ENCODE measurements at regions not wholly inside any gene's neighbourhood (a gene's known extent, or its start where the extent isn't known, plus 50 kb on each side); places are given as distances from the start of the nearest gene placed in this dataset.

GRCh38 chr18:13999231-13999630 is 83.9 kb upstream of the MC2R start:
- TF ChIP-seq ZFX (IDR thresholded peaks at IDR 0.05) = no peak
- TF ChIP-seq, protein P1, sequence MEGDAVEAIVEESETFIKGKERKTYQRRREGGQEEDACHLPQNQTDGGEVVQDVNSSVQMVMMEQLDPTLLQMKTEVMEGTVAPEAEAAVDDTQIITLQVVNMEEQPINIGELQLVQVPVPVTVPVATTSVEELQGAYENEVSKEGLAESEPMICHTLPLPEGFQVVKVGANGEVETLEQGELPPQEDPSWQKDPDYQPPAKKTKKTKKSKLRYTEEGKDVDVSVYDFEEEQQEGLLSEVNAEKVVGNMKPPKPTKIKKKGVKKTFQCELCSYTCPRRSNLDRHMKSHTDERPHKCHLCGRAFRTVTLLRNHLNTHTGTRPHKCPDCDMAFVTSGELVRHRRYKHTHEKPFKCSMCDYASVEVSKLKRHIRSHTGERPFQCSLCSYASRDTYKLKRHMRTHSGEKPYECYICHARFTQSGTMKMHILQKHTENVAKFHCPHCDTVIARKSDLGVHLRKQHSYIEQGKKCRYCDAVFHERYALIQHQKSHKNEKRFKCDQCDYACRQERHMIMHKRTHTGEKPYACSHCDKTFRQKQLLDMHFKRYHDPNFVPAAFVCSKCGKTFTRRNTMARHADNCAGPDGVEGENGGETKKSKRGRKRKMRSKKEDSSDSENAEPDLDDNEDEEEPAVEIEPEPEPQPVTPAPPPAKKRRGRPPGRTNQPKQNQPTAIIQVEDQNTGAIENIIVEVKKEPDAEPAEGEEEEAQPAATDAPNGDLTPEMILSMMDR (conservative IDR thresholded peaks at IDR 0.05) = no peak

DNA sequence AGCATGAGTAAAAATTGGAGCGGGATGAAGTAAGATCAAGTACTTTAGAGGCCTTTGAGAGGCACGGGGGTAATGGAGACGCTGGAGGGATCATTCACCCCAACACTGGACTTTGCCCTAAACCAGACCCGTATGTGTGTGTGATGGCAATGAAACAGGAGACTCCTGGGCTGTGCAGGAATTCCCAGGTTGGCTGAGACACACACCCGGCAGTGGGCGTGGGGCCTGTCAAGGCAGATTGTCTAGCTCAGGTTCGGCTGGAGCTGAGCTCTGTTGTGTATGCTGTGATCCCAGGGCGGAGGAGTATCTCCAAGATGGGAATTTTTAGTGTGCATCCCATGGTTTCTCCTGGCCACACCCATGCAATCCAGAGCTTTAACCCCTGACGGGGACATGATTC is 83.2 kb upstream of the MC2R start:
- no peak for TF ChIP-seq ZFX (IDR thresholded peaks at IDR 0.05)
- H3K27ac ChIP-seq = no peak overlapping the region

More at GRCh38 chr18:13999231-13999630, 83.9 kb upstream of the MC2R start:
- H3K27ac ChIP-seq = no peak overlapping the region

DNA sequence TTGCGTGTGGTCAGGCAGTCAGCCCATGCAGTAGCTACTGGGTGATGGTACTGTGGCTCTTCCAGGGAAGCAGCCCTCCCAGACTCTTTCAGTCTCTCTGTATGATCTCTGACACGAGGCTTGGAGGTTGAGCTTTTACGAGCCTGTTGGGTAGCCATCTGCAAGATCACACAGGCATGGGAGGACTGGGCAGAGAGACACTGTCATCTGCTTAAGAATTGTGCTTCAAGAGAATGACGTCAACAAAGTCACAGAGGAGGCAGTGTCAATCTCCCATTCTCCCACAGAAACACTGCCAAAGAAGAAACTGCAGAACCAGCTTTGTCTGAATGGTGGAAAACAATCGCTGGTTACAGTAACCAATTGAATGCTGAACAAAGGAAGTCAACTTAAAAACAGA is 78.4 kb upstream of the MC2R start:
- TF ChIP-seq, protein P1 (conservative IDR thresholded peaks at IDR 0.05) = no peak
- no peak for TF ChIP-seq ZFX (IDR thresholded peaks at IDR 0.05)

GRCh38 chr18:13992826-13993540 is 77.6 kb upstream of the MC2R start:
- no peak for TF ChIP-seq ZFX (IDR thresholded peaks at IDR 0.05)
- TF ChIP-seq, protein P1 (conservative IDR thresholded peaks at IDR 0.05) = no peak
- H3K27ac ChIP-seq = no peak overlapping the region

More for the DNA sequence above, 78.4 kb upstream of the MC2R start:
- H3K27ac ChIP-seq = no peak overlapping the region

DNA sequence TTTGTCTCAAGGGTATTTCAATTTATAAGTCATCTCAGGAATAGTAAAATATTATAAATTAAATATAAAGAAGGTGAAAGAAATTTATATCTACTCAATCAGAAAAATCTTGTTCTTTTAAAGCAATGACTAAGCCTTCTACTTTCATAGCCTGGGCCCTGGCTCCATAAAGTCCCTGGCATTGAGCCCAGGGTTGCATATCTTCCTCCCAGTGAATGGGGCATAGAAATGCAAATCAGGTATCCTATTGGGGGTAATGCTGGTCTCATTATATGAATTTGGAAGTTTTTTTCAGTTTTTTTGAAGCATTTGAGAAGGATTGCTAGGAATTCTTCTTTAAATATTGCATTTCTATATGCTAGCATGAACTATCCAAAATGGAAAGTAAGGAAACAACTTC is 73.9 kb upstream of the MC2R start:
- TF ChIP-seq, protein P1 (conservative IDR thresholded peaks at IDR 0.05) = no peak
- no peak overlapping the region for H3K27ac ChIP-seq

- no peak overlapping the region for H3K27ac ChIP-seq
- TF ChIP-seq, protein P1 (conservative IDR thresholded peaks at IDR 0.05) = no peak
- no peak for TF ChIP-seq ZFX (IDR thresholded peaks at IDR 0.05)
Measured at GRCh38 chr18:13987956-13988355, 72.6 kb upstream of the MC2R start.

- peak overlapping the region; percentile 63; the same call in 1 of the 2 replicates for H3K27ac ChIP-seq
- TF ChIP-seq, protein P1 (conservative IDR thresholded peaks at IDR 0.05) = no peak
- TF ChIP-seq ZFX (IDR thresholded peaks at IDR 0.05) = no peak
Measured at GRCh38 chr18:13984080-13984479, 68.7 kb upstream of the MC2R start.

GRCh38 chr18:13983506-13983905 is 68.2 kb upstream of the MC2R start:
- TF ChIP-seq, protein P1 (conservative IDR thresholded peaks at IDR 0.05) = no peak
- TF ChIP-seq ZFX (IDR thresholded peaks at IDR 0.05) = no peak
- peak overlapping the region; percentile 63; the same call in 1 of the 2 replicates for H3K27ac ChIP-seq
